Neuronal stem cell (in vitro differentiated cells): ENCODE measurements at regions not wholly inside any gene's neighbourhood (a gene's known extent, or its start where the extent isn't known, plus 50 kb on each side); places are given as distances from the start of the nearest gene placed in this dataset.

Experiments used
- DNase-seq: peaks from one replicate; pipeline ENCODE4 v3.0.0-alpha.2; 2013; ENCODE audit warnings: low spot score
- H2AFZ ChIP-seq: one replicate; pipeline ENCODE4 v1.6.1; 2013; ENCODE audit warnings: mild to moderate bottlenecking, low read length, inconsistent platforms
- H2AK5ac ChIP-seq: 2 replicates; pipeline ENCODE4 v1.6.1; 2013; ENCODE audit warnings: low read depth, mild to moderate bottlenecking, inconsistent platforms, low read length, moderate library complexity, mixed read lengths
- H2BK120ac ChIP-seq: 2 replicates; pipeline ENCODE4 v1.6.1; 2013; ENCODE audit warnings: low read depth, mild to moderate bottlenecking, inconsistent platforms, low read length, moderate library complexity, mixed read lengths
- H2BK12ac ChIP-seq: one replicate; pipeline ENCODE4 v1.6.1; 2013; ENCODE audit warnings: low read length, inconsistent platforms
- H2BK15ac ChIP-seq: 2 replicates; pipeline ENCODE4 v1.6.1; 2013; ENCODE audit warnings: mild to moderate bottlenecking, low read length, inconsistent platforms, mixed read lengths
- H2BK5ac ChIP-seq: one replicate; pipeline ENCODE4 v1.6.1; 2013; ENCODE audit warnings: inconsistent platforms, mild to moderate bottlenecking, low read length, moderate library complexity
- H3K14ac ChIP-seq: one replicate; pipeline ENCODE4 v1.6.1; 2013; ENCODE audit warnings: low read length, inconsistent platforms
- H3K18ac ChIP-seq: 2 replicates; pipeline ENCODE4 v1.6.1; 2013; ENCODE audit warnings: low read length, inconsistent platforms
- H3K23ac ChIP-seq: 2 replicates; pipeline ENCODE4 v1.6.1; 2013; ENCODE audit warnings: low read depth, mild to moderate bottlenecking, mixed read lengths, low read length, inconsistent platforms; ENCODE audit not compliant: poor library complexity
- H3K27ac ChIP-seq: replicated peaks from 3 replicates; pipeline ENCODE4 v1.5.1; 2013; ENCODE audit warnings: low read length, inconsistent platforms
- H3K27me3 ChIP-seq, 3 experiments: 2 replicates each; pipeline ENCODE4 v1.6.1; 2013; ENCODE audit warnings: low read length in 3 of 3, mild to moderate bottlenecking in 2 of 3, inconsistent platforms in 1 of 3, low read depth in 1 of 3, mixed read lengths in 1 of 3, moderate library complexity in 1 of 3; ENCODE audit not compliant: control insufficient read depth in 3 of 3, insufficient read depth in 3 of 3
- H3K36me3 ChIP-seq, 2 donors: replicated peaks in 1 of 2; 2 replicates each; pipeline ENCODE4 v1.6.1; 2013; ENCODE audit warnings: low read length in 2 of 2; ENCODE audit not compliant: control insufficient read depth in 2 of 2, insufficient read depth in 2 of 2
- H3K4ac ChIP-seq: 2 replicates; pipeline ENCODE4 v1.6.1; 2013; ENCODE audit warnings: inconsistent platforms, mild to moderate bottlenecking, low read length, moderate library complexity
- H3K4me1 ChIP-seq, 2 donors: 1 replicate in 1 of 2; 2 replicates in 1 of 2; pipeline ENCODE4 v1.6.1; 2013; ENCODE audit warnings: low read length in 2 of 2, low read depth in 1 of 2; ENCODE audit not compliant: control insufficient read depth in 2 of 2, insufficient read depth in 1 of 2
- H3K4me2 ChIP-seq: one replicate; pipeline ENCODE4 v1.6.1; 2013; ENCODE audit warnings: mild to moderate bottlenecking, low read length, inconsistent platforms; ENCODE audit not compliant: insufficient read depth, poor library complexity, severe bottlenecking
- H3K4me3 ChIP-seq, 2 donors: 2 replicates each; pipeline ENCODE4 v1.5.1; 2013; ENCODE audit warnings: low read length in 2 of 2, mild to moderate bottlenecking in 2 of 2, inconsistent platforms in 1 of 2, moderate library complexity in 1 of 2
- H3K79me1 ChIP-seq: one replicate; pipeline ENCODE4 v1.6.1; 2013; ENCODE audit warnings: low read depth, mild to moderate bottlenecking, inconsistent platforms, low read length, moderate library complexity
- H3K9ac ChIP-seq: one replicate; pipeline ENCODE4 v1.6.1; 2013; ENCODE audit warnings: mild to moderate bottlenecking, low read depth, low read length, inconsistent platforms; ENCODE audit not compliant: poor library complexity
- H3K9me3 ChIP-seq, 2 donors: replicated peaks in 1 of 2; 2 replicates each; pipeline versions ENCODE3 to v1.6.1; 2013; ENCODE audit warnings: low read length in 2 of 2, mild to moderate bottlenecking in 2 of 2, inconsistent platforms in 1 of 2, low read depth in 1 of 2, mixed read lengths in 1 of 2, moderate library complexity in 1 of 2; ENCODE audit not compliant: control insufficient read depth in 2 of 2, insufficient read depth in 1 of 2
- H4K8ac ChIP-seq: one replicate; pipeline ENCODE4 v1.6.1; 2013; ENCODE audit warnings: low read depth, mild to moderate bottlenecking, inconsistent platforms, low read length, moderate library complexity
- H4K91ac ChIP-seq: one replicate; pipeline ENCODE4 v1.6.1; 2013; ENCODE audit warnings: low read length, low read depth, mild to moderate bottlenecking, inconsistent platforms; ENCODE audit not compliant: poor library complexity
- WGBS, 2 donors: extraction: QIAGEN DNeasy Blood & Tissue Kit; methylation state at CpG; one replicate each; pipeline ENCODE4 v1.1.7; 2013; ENCODE audit warnings: missing lambda C conversion rate in 2 of 2, mixed read lengths in 1 of 2; ENCODE audit not compliant: insufficient read length in 2 of 2, insufficient replicate concordance in 1 of 2; ENCODE audit errors: extremely low coverage in 2 of 2; 5-methylcytosine and 5-hydroxymethylcytosine counted together

DNA sequence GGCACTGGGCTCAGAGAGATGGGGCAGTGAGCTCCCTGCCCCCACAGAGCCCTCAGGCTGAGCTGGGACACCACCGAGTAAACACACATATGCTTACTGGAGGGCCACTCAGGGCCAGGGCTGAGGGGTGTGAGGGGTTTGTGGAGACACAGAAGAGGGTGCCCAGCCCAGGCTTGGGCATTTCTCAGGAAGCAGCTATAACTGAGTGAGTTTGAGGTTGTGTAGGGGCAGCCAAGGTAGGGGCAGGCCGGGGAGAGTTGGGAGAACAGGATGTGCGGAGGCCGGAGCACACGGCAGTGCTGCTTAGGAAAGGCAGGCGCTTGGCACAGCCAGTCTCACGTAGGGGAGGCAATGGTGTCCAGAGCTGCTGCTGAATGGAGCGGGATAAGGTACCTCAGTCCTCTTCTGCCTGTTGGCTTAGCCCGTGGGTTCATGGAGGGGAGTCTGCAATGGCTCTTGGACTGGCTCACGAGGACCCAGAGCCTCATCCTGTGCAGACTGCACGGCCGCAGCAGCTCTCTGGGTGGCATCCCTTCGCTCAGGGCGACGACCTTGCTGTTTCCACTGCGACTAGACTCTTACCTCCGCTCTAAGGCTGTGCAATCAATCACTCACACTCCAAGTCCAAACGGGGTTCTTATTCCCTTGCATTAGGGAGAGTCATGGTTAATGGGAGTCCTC, 466.1 kb upstream of the HS6ST1 start:
- Histone ChIP-seq H3K4me2 (no peak overlapping the region), H2BK15ac (peak overlapping the region; percentile 68), H3K27ac (no peak overlapping the region), H3K27me3 (no peaks in the 10 kb centered on the region), H3K4me3 (peak overlapping the region in 1 of 2 donors; percentile 41), H4K91ac (no peak overlapping the region), H3K79me1 (peaks cover 3% of the 10 kb centered on the region), H2BK12ac (no peak overlapping the region), H3K9me3 (peaks cover 3% of the 10 kb centered on the region in 2 donors), H2AFZ (no peak overlapping the region), H2BK120ac (no peak overlapping the region), H2AK5ac (peak overlapping the region; percentile 78), H3K36me3 (no peaks in the 10 kb centered on the region), H3K4me1 (peaks cover 2 to 11% of the 10 kb centered on the region in 2 donors), H3K14ac (peak overlapping the region; percentile 31), H2BK5ac (peak overlapping the region; percentile 84), H3K4ac (no peak overlapping the region), H3K18ac (peak overlapping the region; percentile 77), H3K9ac (no peak overlapping the region), H3K23ac (peak overlapping the region; percentile 81), H4K8ac (no peak overlapping the region)
- no CpG with 5 or more reads among the region's 18 CpGs for WGBS, 2 donors
- DNase-seq = no peak

DNA sequence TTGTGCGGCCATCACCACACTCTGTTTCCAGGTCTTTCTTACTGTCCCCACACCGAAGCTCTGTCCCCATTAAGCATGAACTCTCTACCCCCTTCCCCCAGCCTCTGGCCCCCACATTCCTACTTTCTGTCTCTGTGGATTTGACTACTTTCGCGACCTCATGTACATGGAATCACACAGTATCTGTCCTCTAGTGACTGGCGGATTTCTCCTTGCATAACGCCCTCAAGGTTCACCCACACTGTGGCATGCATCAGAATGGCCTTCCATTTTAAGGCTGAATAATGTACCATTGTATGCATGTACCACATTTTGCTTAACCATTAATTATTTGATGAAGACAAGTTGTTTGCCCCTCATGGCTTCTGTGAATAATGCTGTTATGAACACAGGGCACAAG, 467.6 kb upstream of the HS6ST1 start:
- Histone ChIP-seq H3K14ac (no peak overlapping the region), H2BK120ac (no peak overlapping the region), H3K9ac (no peak overlapping the region), H3K4me3 (no peak overlapping the region), H3K79me1 (no peaks in the 10 kb centered on the region), H3K4me1 (peaks cover 11 to 15% of the 10 kb centered on the region in 2 donors), H3K27me3 (no peaks in the 10 kb centered on the region), H3K27ac (no peak overlapping the region), H3K4me2 (no peak overlapping the region), H2BK12ac (no peak overlapping the region), H2BK15ac (no peak overlapping the region), H2AFZ (no peak overlapping the region), H3K23ac (no peak overlapping the region), H4K91ac (no peak overlapping the region), H3K18ac (no peak overlapping the region), H3K4ac (no peak overlapping the region), H2BK5ac (no peak overlapping the region), H3K36me3 (no peaks in the 10 kb centered on the region), H2AK5ac (no peak overlapping the region), H3K9me3 (peaks cover 0 to 3% of the 10 kb centered on the region in 2 donors), H4K8ac (no peak overlapping the region)
- no CpG with 5 or more reads among the region's 6 CpGs for WGBS, 2 donors
- no peak for DNase-seq

DNA sequence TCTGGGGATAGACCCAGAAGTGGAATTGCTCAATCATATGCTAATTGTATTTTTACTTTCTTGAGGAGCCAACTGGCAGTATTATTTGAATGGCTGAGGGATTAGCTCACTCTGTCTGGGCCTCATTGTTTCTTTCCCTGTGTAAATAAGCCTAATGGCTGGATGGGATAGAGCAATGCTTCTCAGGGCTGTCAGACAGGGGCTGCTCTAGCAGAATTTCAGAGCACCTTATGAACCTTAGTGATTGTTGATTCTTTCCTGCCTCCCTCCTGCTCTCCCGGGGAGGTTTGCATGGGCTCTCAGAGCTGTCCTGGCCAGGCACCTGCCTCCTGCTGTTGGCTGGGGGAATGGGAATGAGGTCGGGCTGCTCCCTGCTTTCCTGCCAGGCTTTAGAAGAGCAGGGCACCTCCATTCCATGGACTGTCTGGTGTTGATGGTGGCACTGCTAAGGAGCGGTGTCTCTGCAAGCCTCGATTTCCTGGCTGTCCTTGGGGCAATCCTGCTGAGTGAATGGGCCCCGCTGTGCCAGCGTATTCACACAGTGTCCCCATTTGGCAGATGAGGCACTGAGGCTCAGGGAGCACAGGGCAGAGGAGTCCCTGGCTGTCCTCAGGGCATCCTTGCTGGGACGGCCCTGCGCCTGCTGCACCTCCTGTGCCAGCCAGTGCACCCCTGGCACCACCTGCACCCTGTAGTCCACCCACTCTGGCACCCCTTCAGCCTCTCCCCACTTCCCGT, 468.2 kb upstream of the HS6ST1 start:
- no peak overlapping the region for H3K4me3 ChIP-seq
- peak; percentile 32 for DNase-seq
- H2AFZ ChIP-seq = no peak overlapping the region
- no peak overlapping the region for H4K8ac ChIP-seq
- WGBS, 2 donors = no CpG with 5 or more reads among the region's 9 CpGs
- no peak overlapping the region for H2BK12ac ChIP-seq
- peak overlapping the region; percentile 61 for H2BK15ac ChIP-seq
- H3K4me1 ChIP-seq = peaks cover 15% of the 10 kb centered on the region in 2 donors
- peak overlapping the region; percentile 96 for H2AK5ac ChIP-seq
- peak overlapping the region; percentile 80 for H4K91ac ChIP-seq
- no peak overlapping the region for H3K4me2 ChIP-seq
- H3K79me1 ChIP-seq = no peaks in the 10 kb centered on the region
- H3K27me3 ChIP-seq = no peaks in the 10 kb centered on the region
- H3K14ac ChIP-seq = peak overlapping the region; percentile 49
- H3K27ac ChIP-seq = no peak overlapping the region
- H3K9ac ChIP-seq = peak overlapping the region; percentile 63
- peak overlapping the region; percentile 93 for H3K18ac ChIP-seq
- H3K36me3 ChIP-seq = no peaks in the 10 kb centered on the region
- peaks cover 0 to 3% of the 10 kb centered on the region in 2 donors for H3K9me3 ChIP-seq
- H3K4ac ChIP-seq = no peak overlapping the region
- peak overlapping the region; percentile 10 for H2BK120ac ChIP-seq
- no peak overlapping the region for H3K23ac ChIP-seq
- H2BK5ac ChIP-seq = peak overlapping the region; percentile 62

DNA sequence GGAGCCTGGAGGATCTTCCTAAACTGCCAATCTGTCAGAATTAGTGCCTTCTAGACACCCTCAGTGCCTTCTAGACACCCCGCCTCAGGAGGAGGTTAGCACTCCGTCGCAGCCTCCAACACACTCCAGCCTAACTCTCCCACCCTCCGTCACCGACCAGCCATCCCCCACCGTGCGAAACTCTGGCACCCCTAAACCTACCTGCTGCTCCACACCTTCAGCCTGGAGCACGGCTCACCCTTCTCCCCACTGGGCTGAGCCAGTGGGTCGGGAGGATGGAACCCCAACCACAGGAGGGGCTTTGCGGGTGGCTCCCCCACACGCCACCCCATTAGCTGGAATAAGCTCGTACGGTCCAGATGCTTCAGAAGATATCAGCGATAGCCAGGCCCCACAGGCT, 468.9 kb upstream of the HS6ST1 start:
- no peak overlapping the region for H3K4me3 ChIP-seq
- no CpG with 5 or more reads among the region's 14 CpGs for WGBS, 2 donors
- H3K9ac ChIP-seq = peak overlapping the region; percentile 22
- peak overlapping the region; percentile 51 for H3K23ac ChIP-seq
- no peak overlapping the region for H3K27ac ChIP-seq
- no peak overlapping the region for H2BK120ac ChIP-seq
- H3K79me1 ChIP-seq = no peaks in the 10 kb centered on the region
- H3K36me3 ChIP-seq = no peaks in the 10 kb centered on the region
- no peak overlapping the region for H3K4me2 ChIP-seq
- H2AFZ ChIP-seq = no peak overlapping the region
- peak overlapping the region; percentile 89 for H4K8ac ChIP-seq
- DNase-seq = no peak
- H2BK12ac ChIP-seq = peak overlapping the region; percentile 87
- peak overlapping the region; percentile 56 for H2AK5ac ChIP-seq
- H2BK15ac ChIP-seq = peak overlapping the region; percentile 61
- peak overlapping the region; percentile 87 for H3K4ac ChIP-seq
- peaks cover 0 to 9% of the 10 kb centered on the region in 2 donors for H3K9me3 ChIP-seq
- peaks cover 15 to 17% of the 10 kb centered on the region in 2 donors for H3K4me1 ChIP-seq
- peak overlapping the region; percentile 30 for H2BK5ac ChIP-seq
- peak overlapping the region; percentile 79 for H3K14ac ChIP-seq
- no peaks in the 10 kb centered on the region for H3K27me3 ChIP-seq
- H4K91ac ChIP-seq = no peak overlapping the region
- peak overlapping the region; percentile 89 for H3K18ac ChIP-seq
